OCI-LY1 (cell line): ENCODE measurements at regions not wholly inside any gene's neighbourhood (a gene's known extent, or its start where the extent isn't known, plus 50 kb on each side); places are given as distances from the start of the nearest gene placed in this dataset.

ENCODE experiments used
- EZH2 ChIP-seq: fragments of 200-600 bp; sonication (generic), shearing (Covaris generic); IDR thresholded peaks from 2 replicates; pipeline ENCODE4 v1.8.0; 2017; ENCODE audit warnings: borderline replicate concordance, mixed run types, mild to moderate bottlenecking, antibody characterized with exemption, low read length, moderate library complexity, mixed read lengths
- TF ChIP-seq, protein P1 (sequence below): fragments of 200-600 bp; sonication (generic), shearing (Covaris generic); IDR thresholded peaks from 2 replicates; pipeline ENCODE4 v1.5.1; 2017; ENCODE audit warnings: mild to moderate bottlenecking, antibody characterized with exemption, low read length, moderate library complexity, mixed read lengths

DNA sequence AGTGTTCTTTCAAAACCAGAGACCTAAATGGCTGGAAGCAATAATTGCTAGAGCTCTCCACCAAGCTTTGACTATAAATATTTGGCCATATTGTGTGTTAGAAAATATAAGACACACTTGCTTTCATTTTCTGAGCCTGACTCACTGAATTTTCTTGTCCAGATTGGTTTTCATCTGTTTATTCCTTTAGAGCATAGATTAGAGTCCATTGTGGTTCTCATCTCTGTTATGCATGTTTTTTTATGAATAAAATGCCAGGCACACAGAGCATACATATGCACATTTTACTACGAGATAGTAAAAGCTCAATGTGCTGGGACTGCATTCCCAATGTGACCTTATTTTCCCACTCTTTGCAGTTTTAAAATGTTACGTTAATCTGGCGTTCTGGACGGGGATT is 115.3 kb upstream of the MLIP start:
- TF ChIP-seq, protein P1, sequence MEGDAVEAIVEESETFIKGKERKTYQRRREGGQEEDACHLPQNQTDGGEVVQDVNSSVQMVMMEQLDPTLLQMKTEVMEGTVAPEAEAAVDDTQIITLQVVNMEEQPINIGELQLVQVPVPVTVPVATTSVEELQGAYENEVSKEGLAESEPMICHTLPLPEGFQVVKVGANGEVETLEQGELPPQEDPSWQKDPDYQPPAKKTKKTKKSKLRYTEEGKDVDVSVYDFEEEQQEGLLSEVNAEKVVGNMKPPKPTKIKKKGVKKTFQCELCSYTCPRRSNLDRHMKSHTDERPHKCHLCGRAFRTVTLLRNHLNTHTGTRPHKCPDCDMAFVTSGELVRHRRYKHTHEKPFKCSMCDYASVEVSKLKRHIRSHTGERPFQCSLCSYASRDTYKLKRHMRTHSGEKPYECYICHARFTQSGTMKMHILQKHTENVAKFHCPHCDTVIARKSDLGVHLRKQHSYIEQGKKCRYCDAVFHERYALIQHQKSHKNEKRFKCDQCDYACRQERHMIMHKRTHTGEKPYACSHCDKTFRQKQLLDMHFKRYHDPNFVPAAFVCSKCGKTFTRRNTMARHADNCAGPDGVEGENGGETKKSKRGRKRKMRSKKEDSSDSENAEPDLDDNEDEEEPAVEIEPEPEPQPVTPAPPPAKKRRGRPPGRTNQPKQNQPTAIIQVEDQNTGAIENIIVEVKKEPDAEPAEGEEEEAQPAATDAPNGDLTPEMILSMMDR, result no peak
- no peak for TF ChIP-seq EZH2
